HG03175 (cell line): ENCODE measurements at regions not wholly inside any gene's neighbourhood (a gene's known extent, or its start where the extent isn't known, plus 50 kb on each side); places are given as distances from the start of the nearest gene placed in this dataset.

Experiments used
- ATAC-seq: cut with Tn5 transposase; IDR thresholded peaks from one replicate; pipeline ENCODE4 v1.9.1; 2021; ENCODE audit warnings: mild to moderate bottlenecking, moderate library complexity; ENCODE audit not compliant: unreplicated experiment

GRCh38 chr4:35562861-35563260 lies 681.5 kb downstream of the ARAP2 start:
- ATAC-seq: no peak

GRCh38 chr4:35565640-35566039 lies 678.7 kb downstream of the ARAP2 start:
- ATAC-seq: no peak

GRCh38 chr4:35591035-35591434 lies 653.3 kb downstream of the ARAP2 start:
- ATAC-seq: no peak

GRCh38 chr4:35604252-35604651 lies 640.1 kb downstream of the ARAP2 start:
- ATAC-seq: no peak

- ATAC-seq: no peak
Measured at GRCh38 chr4:35604724-35605123, 639.6 kb downstream of the ARAP2 start.

GRCh38 chr4:35608205-35608604 lies 636.1 kb downstream of the ARAP2 start:
- ATAC-seq: no peak

- no peak for ATAC-seq
Measured at GRCh38 chr4:35614120-35614519, 630.2 kb downstream of the ARAP2 start.

- ATAC-seq: no peak
Measured at GRCh38 chr4:35639929-35640328, 604.4 kb downstream of the ARAP2 start.

- no peak for ATAC-seq
Measured at GRCh38 chr4:35643661-35644060, 600.7 kb downstream of the ARAP2 start.

- ATAC-seq: no peak
Measured at GRCh38 chr4:35644591-35644990, 599.7 kb downstream of the ARAP2 start.

- no peak for ATAC-seq
Measured at GRCh38 chr4:35649011-35649410, 595.3 kb downstream of the ARAP2 start.

GRCh38 chr4:35649778-35650177 lies 594.5 kb downstream of the ARAP2 start:
- ATAC-seq: no peak

GRCh38 chr4:35652197-35652596 lies 592.1 kb downstream of the ARAP2 start:
- no peak for ATAC-seq

- no peak for ATAC-seq
Measured at GRCh38 chr4:35653451-35653850, 590.9 kb downstream of the ARAP2 start.

- no peak for ATAC-seq
Measured at GRCh38 chr4:35673137-35673536, 571.2 kb downstream of the ARAP2 start.

- no peak for ATAC-seq
Measured at GRCh38 chr4:35684755-35685154, 559.6 kb downstream of the ARAP2 start.

- no peak for ATAC-seq
Measured at GRCh38 chr4:35689870-35690269, 554.4 kb downstream of the ARAP2 start.

GRCh38 chr4:35690271-35690670 lies 554.0 kb downstream of the ARAP2 start:
- ATAC-seq: no peak

GRCh38 chr4:35695003-35695402 lies 549.3 kb downstream of the ARAP2 start:
- ATAC-seq: no peak

GRCh38 chr4:35695421-35695820 lies 548.9 kb downstream of the ARAP2 start:
- no peak for ATAC-seq

- peak; percentile 98 for ATAC-seq
Measured at GRCh38 chr4:35697210-35697736, 547.0 kb downstream of the ARAP2 start.

GRCh38 chr4:35700663-35701062 lies 543.7 kb downstream of the ARAP2 start:
- no peak for ATAC-seq

- no peak for ATAC-seq
Measured at GRCh38 chr4:35709080-35709479, 535.2 kb downstream of the ARAP2 start.

- ATAC-seq: no peak
Measured at GRCh38 chr4:35710343-35710742, 534.0 kb downstream of the ARAP2 start.
